Neural cell (in vitro differentiated cells): ENCODE measurements at regions not wholly inside any gene's neighbourhood (a gene's known extent, or its start where the extent isn't known, plus 50 kb on each side); places are given as distances from the start of the nearest gene placed in this dataset.

Experiments used
- H2AFZ ChIP-seq: fragments of 200-600, 300-800 bp; sonication (generic), shearing (Covaris generic); 2 replicates; pipeline ENCODE4 v1.6.0; 2014; ENCODE audit warnings: low read depth, mild to moderate bottlenecking, antibody characterized with exemption, low read length, moderate library complexity
- H3F3A ChIP-seq: fragments of 200-600 bp; shearing (Covaris generic); 2 replicates; pipeline ENCODE4 v1.6.1; 2016; ENCODE audit warnings: mild to moderate bottlenecking, moderate library complexity, mixed read lengths, antibody characterized with exemption, low read length; ENCODE audit not compliant: insufficient read depth, poor library complexity, severe bottlenecking
- H3K27ac ChIP-seq: fragments of 200-600, 300-800 bp; sonication (generic), shearing (Covaris generic); 2 replicates; pipeline ENCODE4 v1.5.1; 2014; ENCODE audit warnings: mild to moderate bottlenecking, low read length, moderate library complexity
- H3K27me3 ChIP-seq: fragments of 300-800, 200-600 bp; sonication (generic), shearing (Covaris generic); 2 replicates; pipeline ENCODE4 v1.6.0; 2014; ENCODE audit warnings: mild to moderate bottlenecking, low read depth, low read length, moderate library complexity; ENCODE audit not compliant: insufficient read depth
- H3K36me3 ChIP-seq: fragments of 300-800, 200-600 bp; sonication (generic), shearing (Covaris generic); 2 replicates; pipeline ENCODE4 v1.5.1; 2014; ENCODE audit warnings: mild to moderate bottlenecking, antibody characterized with exemption, low read length, moderate library complexity; ENCODE audit not compliant: insufficient read depth
- H3K4me2 ChIP-seq: fragments of 300-800, 200-600 bp; sonication (generic), shearing (Covaris generic); 2 replicates; pipeline ENCODE4 v1.6.0; 2014; ENCODE audit warnings: mild to moderate bottlenecking, low read length
- H3K4me3 ChIP-seq: fragments of 300-800, 200-600 bp; sonication (generic), shearing (Covaris generic); 2 replicates; pipeline ENCODE4 v1.5.1; 2014; ENCODE audit warnings: mild to moderate bottlenecking, low read length, moderate library complexity
- H3K79me2 ChIP-seq: fragments of 200-600 bp; shearing (Covaris generic); replicated peaks from 2 replicates; pipeline ENCODE4 v1.6.0; 2014; ENCODE audit warnings: mild to moderate bottlenecking, low read length, moderate library complexity; ENCODE audit not compliant: insufficient read depth
- H3K9ac ChIP-seq: fragments of 300-800, 200-600 bp; sonication (generic), shearing (Covaris generic); 2 replicates; pipeline ENCODE4 v1.6.1; 2016; ENCODE audit warnings: mild to moderate bottlenecking, low read length, mixed read lengths
- H3K9me2 ChIP-seq: fragments of 200-600 bp; shearing (Covaris generic); 2 replicates; pipeline ENCODE4 v1.6.1; 2016; ENCODE audit warnings: mild to moderate bottlenecking, low read length, mixed read lengths; ENCODE audit not compliant: insufficient read depth
- H3K9me3 ChIP-seq: fragments of 200-600, 300-800 bp; sonication (generic), shearing (Covaris generic); 2 replicates; pipeline ENCODE4 v1.6.1; 2016; ENCODE audit warnings: mild to moderate bottlenecking, mixed run types, low read length, moderate library complexity, mixed read lengths
- H4K20me1 ChIP-seq: fragments of 200-600 bp; shearing (Covaris generic); 2 replicates; pipeline ENCODE4 v1.6.1; 2016; ENCODE audit warnings: mild to moderate bottlenecking, mixed run types; ENCODE audit not compliant: insufficient read depth
- EP300 ChIP-seq: fragments of 450-650 bp; conservative IDR thresholded peaks from 2 replicates; pipeline ENCODE4 v1.6.1; 2014; ENCODE audit warnings: antibody characterized with exemption, mild to moderate bottlenecking, moderate library complexity; ENCODE audit not compliant: poor library complexity, severe bottlenecking
- EZH2 ChIP-seq: fragments of 200-600, 300-800 bp; shearing (Covaris generic), sonication (generic); IDR thresholded peaks from 2 replicates; pipeline ENCODE4 v1.6.1; 2014; ENCODE audit warnings: antibody characterized with exemption, low read length, borderline replicate concordance, mild to moderate bottlenecking; ENCODE audit not compliant: insufficient read depth, poor library complexity, severe bottlenecking
- MXI1 ChIP-seq: fragments of 450-650 bp; conservative IDR thresholded peaks from 2 replicates; pipeline ENCODE4 v1.6.1; 2014; ENCODE audit warnings: antibody characterized with exemption, mild to moderate bottlenecking; ENCODE audit not compliant: poor library complexity, severe bottlenecking
- POLR2AphosphoS5 ChIP-seq: IDR thresholded peaks from 2 replicates; pipeline ENCODE4 v1.6.1; 2012
- RAD21 ChIP-seq: fragments of 450-650 bp; conservative IDR thresholded peaks from 2 replicates; pipeline ENCODE4 v1.6.1; 2014; ENCODE audit warnings: antibody characterized with exemption, mild to moderate bottlenecking, moderate library complexity
- SMC3 ChIP-seq: fragments of 450-650 bp; conservative IDR thresholded peaks from 2 replicates; pipeline ENCODE4 v1.6.1; 2014; ENCODE audit warnings: antibody characterized with exemption, mild to moderate bottlenecking, moderate library complexity; ENCODE audit not compliant: poor library complexity
- TAF1 ChIP-seq: IDR thresholded peaks from 2 replicates; pipeline ENCODE4 v1.6.1; 2012; ENCODE audit warnings: low read depth
- TF ChIP-seq, protein P1 (sequence below): fragments of 450-650 bp; IDR thresholded peaks from 2 replicates; pipeline ENCODE4 v1.5.1; 2014; ENCODE audit warnings: antibody characterized with exemption, mild to moderate bottlenecking, moderate library complexity; ENCODE audit not compliant: poor library complexity, severe bottlenecking
- TF ChIP-seq, protein P2 (sequence below): IDR thresholded peaks from 2 replicates; pipeline ENCODE4 v1.6.1; 2012; ENCODE audit warnings: borderline replicate concordance

DNA sequence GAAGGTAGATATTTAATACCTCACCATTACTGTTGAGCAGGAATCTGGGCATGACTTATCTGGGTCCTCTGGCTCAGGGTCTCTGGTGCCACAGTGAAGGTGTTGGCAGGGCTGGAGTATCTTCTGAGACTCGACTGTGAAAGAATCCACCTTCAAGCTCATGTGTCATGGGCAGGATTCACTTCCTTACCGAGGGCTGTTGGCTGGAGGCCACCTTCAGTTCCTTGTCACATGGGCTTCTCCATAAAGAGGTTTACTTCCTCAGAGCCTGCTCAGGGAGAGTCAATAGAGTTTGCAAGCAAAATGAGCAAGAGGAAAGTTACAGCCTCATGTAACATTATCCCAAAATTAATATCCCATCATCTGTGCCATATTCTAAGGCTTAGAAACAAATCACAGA, 459.5 kb downstream of the NR2F2 start:
- Histone ChIP-seq H3K36me3 (no peaks in the 10 kb centered on the region), H3K27ac (no peak overlapping the region), H3K79me2 (no peaks in the 10 kb centered on the region), H3K4me2 (no peak overlapping the region), H3K27me3 (no peaks in the 10 kb centered on the region), H2AFZ (no peak overlapping the region), H3K9me3 (no peaks in the 10 kb centered on the region), H3K4me3 (no peak overlapping the region), H3F3A (no peaks in the 10 kb centered on the region), H3K9me2 (no peaks in the 10 kb centered on the region), H3K9ac (no peak overlapping the region), H4K20me1 (no peaks in the 10 kb centered on the region)
- TF ChIP-seq, protein P1, sequence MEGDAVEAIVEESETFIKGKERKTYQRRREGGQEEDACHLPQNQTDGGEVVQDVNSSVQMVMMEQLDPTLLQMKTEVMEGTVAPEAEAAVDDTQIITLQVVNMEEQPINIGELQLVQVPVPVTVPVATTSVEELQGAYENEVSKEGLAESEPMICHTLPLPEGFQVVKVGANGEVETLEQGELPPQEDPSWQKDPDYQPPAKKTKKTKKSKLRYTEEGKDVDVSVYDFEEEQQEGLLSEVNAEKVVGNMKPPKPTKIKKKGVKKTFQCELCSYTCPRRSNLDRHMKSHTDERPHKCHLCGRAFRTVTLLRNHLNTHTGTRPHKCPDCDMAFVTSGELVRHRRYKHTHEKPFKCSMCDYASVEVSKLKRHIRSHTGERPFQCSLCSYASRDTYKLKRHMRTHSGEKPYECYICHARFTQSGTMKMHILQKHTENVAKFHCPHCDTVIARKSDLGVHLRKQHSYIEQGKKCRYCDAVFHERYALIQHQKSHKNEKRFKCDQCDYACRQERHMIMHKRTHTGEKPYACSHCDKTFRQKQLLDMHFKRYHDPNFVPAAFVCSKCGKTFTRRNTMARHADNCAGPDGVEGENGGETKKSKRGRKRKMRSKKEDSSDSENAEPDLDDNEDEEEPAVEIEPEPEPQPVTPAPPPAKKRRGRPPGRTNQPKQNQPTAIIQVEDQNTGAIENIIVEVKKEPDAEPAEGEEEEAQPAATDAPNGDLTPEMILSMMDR: no peak
- TF ChIP-seq EP300 (no peak), EZH2 (no peak), TAF1 (no peak), MXI1 (no peak), RAD21 (no peak), POLR2AphosphoS5 (no peak), SMC3 (no peak)
- TF ChIP-seq, protein P2, sequence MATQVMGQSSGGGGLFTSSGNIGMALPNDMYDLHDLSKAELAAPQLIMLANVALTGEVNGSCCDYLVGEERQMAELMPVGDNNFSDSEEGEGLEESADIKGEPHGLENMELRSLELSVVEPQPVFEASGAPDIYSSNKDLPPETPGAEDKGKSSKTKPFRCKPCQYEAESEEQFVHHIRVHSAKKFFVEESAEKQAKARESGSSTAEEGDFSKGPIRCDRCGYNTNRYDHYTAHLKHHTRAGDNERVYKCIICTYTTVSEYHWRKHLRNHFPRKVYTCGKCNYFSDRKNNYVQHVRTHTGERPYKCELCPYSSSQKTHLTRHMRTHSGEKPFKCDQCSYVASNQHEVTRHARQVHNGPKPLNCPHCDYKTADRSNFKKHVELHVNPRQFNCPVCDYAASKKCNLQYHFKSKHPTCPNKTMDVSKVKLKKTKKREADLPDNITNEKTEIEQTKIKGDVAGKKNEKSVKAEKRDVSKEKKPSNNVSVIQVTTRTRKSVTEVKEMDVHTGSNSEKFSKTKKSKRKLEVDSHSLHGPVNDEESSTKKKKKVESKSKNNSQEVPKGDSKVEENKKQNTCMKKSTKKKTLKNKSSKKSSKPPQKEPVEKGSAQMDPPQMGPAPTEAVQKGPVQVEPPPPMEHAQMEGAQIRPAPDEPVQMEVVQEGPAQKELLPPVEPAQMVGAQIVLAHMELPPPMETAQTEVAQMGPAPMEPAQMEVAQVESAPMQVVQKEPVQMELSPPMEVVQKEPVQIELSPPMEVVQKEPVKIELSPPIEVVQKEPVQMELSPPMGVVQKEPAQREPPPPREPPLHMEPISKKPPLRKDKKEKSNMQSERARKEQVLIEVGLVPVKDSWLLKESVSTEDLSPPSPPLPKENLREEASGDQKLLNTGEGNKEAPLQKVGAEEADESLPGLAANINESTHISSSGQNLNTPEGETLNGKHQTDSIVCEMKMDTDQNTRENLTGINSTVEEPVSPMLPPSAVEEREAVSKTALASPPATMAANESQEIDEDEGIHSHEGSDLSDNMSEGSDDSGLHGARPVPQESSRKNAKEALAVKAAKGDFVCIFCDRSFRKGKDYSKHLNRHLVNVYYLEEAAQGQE: no peak

DNA sequence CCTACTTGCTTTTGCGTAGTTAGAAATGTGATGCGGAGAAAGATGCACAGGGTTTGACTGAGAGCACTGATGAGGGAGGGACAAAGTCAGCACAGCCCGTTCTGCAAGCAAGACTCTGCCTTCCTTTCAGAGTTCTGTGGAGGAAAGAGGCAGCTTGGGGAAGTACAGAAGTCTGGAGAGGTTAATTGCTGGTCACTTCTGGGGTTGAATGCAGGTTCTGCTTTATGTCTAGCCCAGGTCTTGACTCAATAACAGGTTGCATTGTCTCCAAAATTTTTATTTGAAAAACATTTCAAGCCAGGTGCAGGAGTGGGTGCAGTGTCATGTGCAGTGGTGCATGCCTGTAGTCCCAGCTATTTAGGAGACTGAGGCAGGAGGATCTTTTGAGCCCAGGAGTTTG, 461.7 kb downstream of the NR2F2 start:
- no peak overlapping the region for H3K27ac ChIP-seq
- no peaks in the 10 kb centered on the region for H3K36me3 ChIP-seq
- no peaks in the 10 kb centered on the region for H3F3A ChIP-seq
- H3K79me2 ChIP-seq: no peaks in the 10 kb centered on the region
- no peaks in the 10 kb centered on the region for H4K20me1 ChIP-seq
- H3K27me3 ChIP-seq: no peaks in the 10 kb centered on the region
- no peak overlapping the region for H3K9ac ChIP-seq
- TF ChIP-seq RAD21: no peak
- TF ChIP-seq POLR2AphosphoS5: no peak
- no peak for TF ChIP-seq TAF1
- TF ChIP-seq, protein P2: no peak
- TF ChIP-seq MXI1: no peak
- TF ChIP-seq, protein P1: no peak
- no peak for TF ChIP-seq EP300
- no peak for TF ChIP-seq EZH2
- no peak for TF ChIP-seq SMC3
- H3K4me3 ChIP-seq: no peak overlapping the region
- no peaks in the 10 kb centered on the region for H3K9me2 ChIP-seq
- H3K9me3 ChIP-seq: no peaks in the 10 kb centered on the region
- H3K4me2 ChIP-seq: no peak overlapping the region
- H2AFZ ChIP-seq: no peak overlapping the region
